ENCODE measurements at regions not wholly inside any gene's neighbourhood (a gene's known extent, or its start where the extent isn't known, plus 50 kb on each side); places are given as distances from the start of the nearest gene placed in this dataset.

- TF ChIP-seq CTCF (IDR thresholded peaks at IDR 0.05; ENCODE audit: insufficient read depth, low read length, poor library complexity, severe bottlenecking) = no peak
- TF ChIP-seq EZH2phosphoT487 (conservative IDR thresholded peaks at IDR 0.05; ENCODE audit: low read length) = no peak
Measured at GRCh38 chr9:89807682-89808075, 202.9 kb downstream of the GADD45G start.

All from SU-DHL-6 (cell line).